Epithelial cell of proximal tubule (primary cell): ENCODE measurements at regions not wholly inside any gene's neighbourhood (a gene's known extent, or its start where the extent isn't known, plus 50 kb on each side); places are given as distances from the start of the nearest gene placed in this dataset.

Experiments used
- DNase-seq: peaks from one replicate; pipeline ENCODE4 v3.0.0-alpha.2; 2011; ENCODE audit warnings: low read depth
- H3K4me3 ChIP-seq: 2 replicates; pipeline ENCODE4 v1.5.1; 2011; ENCODE audit warnings: low read depth, mild to moderate bottlenecking, low read length
- TF ChIP-seq, protein P1 (sequence below): conservative IDR thresholded peaks from 2 replicates; pipeline ENCODE4 v1.5.1; 2012; ENCODE audit warnings: low read depth, mild to moderate bottlenecking, low read length

DNA sequence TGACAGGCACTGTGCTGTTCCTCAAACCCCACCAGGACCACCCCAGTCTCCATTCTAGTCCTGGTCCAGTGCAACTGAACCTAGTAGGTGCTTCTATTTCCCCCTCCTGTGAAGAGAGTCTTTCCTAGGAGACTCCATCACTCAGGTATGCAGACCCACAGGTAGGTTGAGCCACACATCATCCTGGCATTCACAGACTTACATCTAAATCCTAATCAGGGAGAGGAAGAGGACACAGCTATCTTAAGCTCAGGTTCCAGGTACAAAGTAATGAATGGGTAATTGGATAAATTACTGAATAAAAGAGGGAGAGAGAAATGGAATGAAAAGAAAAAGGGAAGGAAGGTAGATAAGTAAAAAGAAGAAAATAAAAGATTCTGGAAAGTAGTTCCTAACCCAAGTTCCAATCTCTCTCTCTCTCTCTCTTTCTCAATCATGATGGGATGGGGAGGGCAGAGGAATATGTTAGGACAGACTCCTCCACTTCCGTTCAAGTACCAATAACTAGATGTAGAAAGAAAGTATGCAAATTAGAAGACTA, 139.8 kb upstream of the NAMPT start:
- TF ChIP-seq, protein P1, sequence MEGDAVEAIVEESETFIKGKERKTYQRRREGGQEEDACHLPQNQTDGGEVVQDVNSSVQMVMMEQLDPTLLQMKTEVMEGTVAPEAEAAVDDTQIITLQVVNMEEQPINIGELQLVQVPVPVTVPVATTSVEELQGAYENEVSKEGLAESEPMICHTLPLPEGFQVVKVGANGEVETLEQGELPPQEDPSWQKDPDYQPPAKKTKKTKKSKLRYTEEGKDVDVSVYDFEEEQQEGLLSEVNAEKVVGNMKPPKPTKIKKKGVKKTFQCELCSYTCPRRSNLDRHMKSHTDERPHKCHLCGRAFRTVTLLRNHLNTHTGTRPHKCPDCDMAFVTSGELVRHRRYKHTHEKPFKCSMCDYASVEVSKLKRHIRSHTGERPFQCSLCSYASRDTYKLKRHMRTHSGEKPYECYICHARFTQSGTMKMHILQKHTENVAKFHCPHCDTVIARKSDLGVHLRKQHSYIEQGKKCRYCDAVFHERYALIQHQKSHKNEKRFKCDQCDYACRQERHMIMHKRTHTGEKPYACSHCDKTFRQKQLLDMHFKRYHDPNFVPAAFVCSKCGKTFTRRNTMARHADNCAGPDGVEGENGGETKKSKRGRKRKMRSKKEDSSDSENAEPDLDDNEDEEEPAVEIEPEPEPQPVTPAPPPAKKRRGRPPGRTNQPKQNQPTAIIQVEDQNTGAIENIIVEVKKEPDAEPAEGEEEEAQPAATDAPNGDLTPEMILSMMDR, result no peak
- H3K4me3 ChIP-seq, result no peak overlapping the region
- no peak for DNase-seq

DNA sequence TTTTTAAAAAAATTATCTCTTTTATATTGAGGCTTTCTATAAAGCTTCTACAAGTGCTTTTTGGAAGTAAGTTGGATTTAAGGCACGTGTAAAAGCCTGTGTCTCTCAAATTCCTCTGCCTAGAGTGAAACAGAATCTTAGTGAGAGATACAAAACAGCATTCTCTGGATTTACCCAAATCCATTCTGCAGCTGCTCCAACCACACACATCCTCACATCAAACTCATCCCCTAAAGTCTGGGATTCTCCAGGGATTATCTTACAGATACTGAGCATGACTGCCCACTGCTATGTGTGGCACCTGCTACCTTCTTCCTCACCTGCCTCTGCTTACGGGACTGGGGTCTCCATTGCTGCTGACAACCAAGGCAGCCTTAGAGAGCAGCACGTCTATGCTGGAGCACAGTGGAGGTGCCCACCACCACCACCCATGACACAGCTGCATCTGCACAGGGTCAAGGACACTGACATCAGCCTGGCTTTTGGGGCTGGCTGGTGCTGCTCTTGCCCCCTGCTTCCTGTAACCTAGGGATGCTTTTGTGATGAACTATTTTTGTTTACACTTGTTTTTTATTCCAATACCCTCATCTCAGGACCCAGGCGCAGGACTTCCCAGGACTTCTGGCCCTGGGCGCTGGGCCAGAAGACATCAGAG, 139.2 kb upstream of the NAMPT start:
- no peak overlapping the region for H3K4me3 ChIP-seq
- TF ChIP-seq, protein P1, result no peak
- DNase-seq, result no peak

DNA sequence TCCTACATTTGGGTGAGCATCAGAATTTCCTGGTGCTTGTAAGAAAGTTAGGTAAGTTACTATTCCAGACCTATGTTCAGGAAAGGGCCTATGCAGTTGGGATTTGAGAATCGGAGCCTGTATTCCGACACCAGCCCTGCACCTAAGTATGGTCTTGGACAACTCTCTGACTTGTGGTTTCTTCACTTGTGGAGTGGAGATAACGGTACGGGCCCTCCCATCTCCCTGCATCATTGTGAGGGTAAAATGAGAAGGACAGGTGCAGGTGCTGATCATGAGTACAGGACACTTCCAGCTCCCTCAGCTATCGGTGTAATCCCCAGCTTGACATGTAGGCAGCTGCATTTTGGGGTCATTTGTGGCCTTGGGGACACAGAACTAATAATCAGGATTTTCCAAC, 138.3 kb upstream of the NAMPT start:
- no peak for DNase-seq
- no peak overlapping the region for H3K4me3 ChIP-seq
- TF ChIP-seq, protein P1, result no peak

DNA sequence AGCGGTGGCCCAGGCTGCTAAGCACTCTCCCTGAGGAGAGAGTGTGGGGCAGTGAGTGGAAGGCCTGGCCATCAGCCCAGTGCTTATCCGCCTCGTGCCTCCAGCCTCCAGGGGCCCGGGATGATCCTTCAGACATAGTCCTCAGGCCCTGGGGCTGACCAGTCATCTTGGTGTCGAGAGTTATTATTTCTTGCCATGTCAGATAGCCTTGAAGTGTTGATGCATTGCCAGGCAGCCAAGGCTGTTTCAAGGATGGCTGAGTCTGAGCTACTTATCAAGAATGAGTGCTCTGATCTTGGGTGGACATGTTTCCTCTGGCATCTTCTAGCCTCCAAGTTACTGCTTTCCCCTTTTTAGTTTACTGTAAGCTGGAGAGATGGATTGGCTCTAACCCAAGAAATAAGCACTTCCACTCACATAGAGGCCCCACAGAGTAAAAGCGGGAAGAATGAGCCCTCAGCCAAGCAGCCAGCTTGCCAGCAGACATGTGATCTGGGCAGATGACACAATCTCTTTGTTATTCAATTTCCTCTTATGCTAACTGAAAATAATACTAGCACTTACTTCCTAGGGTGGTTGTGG, 136.5 kb upstream of the NAMPT start:
- H3K4me3 ChIP-seq, result no peak overlapping the region
- DNase-seq, result peak; percentile 86
- TF ChIP-seq, protein P1, result no peak

DNA sequence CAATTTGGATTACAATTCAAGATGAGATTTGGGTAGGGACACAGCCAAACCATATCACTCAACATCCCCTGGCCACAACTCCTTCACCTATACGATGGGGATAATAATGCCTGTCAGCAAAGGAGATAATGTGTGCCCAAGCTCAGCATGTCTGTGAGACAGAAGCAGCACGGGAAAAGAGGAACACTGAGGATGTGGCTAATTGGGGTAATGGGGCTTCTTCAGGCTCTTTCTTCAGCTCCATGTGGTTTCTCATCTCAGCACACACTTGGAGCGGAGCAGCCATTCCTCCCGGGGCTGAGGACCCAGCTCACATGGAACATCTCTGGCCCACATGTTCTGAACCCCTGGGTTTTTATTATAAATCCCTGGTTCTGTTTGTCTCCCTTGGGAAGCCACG, 136.0 kb upstream of the NAMPT start:
- H3K4me3 ChIP-seq, result no peak overlapping the region
- no peak for DNase-seq
- TF ChIP-seq, protein P1, result no peak

DNA sequence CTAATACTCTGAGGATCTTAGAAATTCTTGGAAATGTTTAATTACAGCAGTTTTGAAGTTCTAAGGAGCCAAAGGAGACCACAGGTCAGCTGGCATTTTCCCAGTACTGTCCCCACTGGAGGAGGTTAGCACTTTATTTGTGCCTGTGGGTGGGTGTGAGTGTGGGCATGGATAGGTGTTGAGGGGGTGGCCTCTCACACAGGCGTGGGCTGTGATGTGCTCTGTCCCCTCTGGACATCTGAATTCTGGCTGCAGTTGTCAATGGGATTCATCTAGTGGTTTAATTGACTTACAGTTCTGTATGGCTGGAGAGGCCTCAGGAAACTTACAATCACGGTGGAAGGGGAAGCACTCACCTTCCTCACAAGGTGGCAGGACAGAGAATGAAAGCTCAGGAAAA, 135.4 kb upstream of the NAMPT start:
- H3K4me3 ChIP-seq, result no peak overlapping the region
- TF ChIP-seq, protein P1, result no peak
- no peak for DNase-seq
